ENCODE measurements at regions not wholly inside any gene's neighbourhood (a gene's known extent, or its start where the extent isn't known, plus 50 kb on each side); places are given as distances from the start of the nearest gene placed in this dataset.
"Not testable (repeated sequence)": the region's sequence is repeated elsewhere in the genome, so short reads cannot be mapped to it uniquely, and the experiment has no call there.

DNA sequence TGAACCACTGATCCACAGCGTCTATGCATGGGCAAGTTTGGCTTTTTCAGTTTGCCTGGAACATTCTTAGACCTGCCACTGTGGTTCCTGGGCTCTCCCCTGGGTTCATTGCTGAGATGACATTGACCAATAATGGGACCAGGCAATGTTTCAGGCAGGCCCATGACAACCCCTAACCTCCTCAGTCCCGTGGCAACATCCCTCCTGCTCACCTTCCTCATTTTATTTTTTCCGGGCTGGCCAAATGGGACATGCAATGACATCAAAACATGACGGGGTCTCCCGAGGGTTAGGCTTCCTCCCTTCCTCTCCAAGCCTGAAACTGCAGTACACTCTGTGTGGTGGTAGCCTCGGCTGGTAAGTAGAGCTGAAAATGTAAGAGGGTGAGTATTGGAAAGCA lies 234.0 kb upstream of the RREB1 start:
- no peak for DNase-seq

GRCh38 chr6:6875818-6876470 lies 231.8 kb upstream of the RREB1 start:
- no peak for DNase-seq

GRCh38 chr6:6877792-6878191 lies 230.0 kb upstream of the RREB1 start:
- DNase-seq, result not testable (repeated sequence)

- DNase-seq, result no peak
Observed at GRCh38 chr6:6878887-6879585, 228.7 kb upstream of the RREB1 start.

- not testable (repeated sequence) for DNase-seq
Observed at GRCh38 chr6:6879586-6879974, 228.2 kb upstream of the RREB1 start.

GRCh38 chr6:6880745-6881437 lies 226.9 kb upstream of the RREB1 start:
- DNase-seq, result no peak

DNA sequence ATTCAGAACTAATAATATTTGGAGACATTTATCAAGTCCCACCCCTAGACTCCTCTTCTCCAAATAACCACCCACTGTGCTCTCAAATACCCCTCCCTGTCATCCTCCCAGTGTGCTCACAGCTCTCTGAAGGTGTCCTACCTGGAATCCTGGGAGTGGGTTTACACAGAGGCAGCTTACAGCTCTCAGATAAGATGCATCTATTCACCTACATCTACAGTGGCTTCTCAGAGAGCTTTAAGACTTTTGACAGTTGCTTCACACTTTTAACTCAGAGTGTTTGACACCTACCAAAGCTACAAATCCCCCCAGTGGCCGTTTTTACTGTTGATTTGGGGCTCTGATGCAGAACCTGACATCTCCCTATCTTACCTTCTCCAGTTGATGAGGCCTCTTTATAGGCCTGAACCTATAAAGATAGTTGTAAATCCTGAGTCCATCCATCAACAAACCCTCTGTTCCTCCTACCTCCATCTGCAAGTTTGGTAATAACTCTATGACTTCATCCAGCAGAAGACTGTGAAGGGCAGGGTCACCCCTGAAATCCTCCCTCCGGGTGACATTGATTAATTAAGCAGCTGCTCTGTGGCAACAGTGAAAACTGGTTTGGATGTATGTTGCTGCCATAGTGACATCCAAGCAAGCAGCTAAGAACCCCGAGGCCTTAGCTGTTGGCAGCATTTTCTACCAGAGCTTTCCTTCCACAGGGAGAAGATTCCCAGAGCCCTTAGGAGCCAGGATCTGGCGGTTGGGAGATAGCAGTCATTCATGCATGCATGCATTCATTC lies 226.1 kb upstream of the RREB1 start:
- DNase-seq, result no peak

DNA sequence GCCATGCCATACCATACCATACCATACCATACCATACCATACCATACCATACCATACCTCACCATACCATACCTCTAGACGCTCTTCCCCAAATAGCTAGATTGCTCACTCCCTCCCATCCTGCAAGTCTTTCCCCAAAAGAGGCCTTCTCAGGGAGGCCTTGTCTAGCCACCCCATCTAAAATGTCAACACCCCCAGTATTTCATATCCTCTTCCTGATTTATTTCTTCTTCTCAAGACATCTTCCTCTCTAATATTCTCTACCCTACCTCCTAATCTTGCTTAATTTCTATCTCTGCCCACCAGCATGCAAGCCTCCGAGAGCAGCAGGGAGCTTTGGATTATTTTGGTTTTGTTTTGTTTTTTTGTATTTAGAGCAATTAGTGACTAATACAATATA lies 225.2 kb upstream of the RREB1 start:
- DNase-seq, result no peak

- no peak for DNase-seq
Observed at GRCh38 chr6:6883011-6883410, 224.8 kb upstream of the RREB1 start.

DNA sequence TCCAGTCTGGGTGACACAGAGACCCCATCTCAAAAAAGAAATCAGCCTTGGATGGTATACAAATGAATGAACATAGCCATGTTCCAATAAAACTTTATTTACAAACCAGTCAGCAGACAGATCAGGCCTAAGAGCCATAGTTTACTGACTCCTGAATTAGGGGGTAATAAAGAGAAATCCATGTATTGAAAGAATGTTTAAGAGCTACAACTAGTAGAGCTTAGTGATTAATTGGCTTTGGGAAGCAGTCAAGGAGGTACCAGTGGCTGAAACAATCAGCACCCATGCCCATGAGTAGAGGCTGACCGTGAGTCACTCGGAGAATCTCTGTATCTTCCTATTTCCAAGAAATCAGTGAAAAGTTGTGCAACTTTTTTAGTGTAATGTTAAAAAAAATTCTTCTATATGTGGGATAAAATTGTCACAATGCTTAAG lies 223.6 kb upstream of the RREB1 start:
- DNase-seq, result no peak

GRCh38 chr6:6884916-6885315 lies 222.8 kb upstream of the RREB1 start:
- no peak for DNase-seq

DNA sequence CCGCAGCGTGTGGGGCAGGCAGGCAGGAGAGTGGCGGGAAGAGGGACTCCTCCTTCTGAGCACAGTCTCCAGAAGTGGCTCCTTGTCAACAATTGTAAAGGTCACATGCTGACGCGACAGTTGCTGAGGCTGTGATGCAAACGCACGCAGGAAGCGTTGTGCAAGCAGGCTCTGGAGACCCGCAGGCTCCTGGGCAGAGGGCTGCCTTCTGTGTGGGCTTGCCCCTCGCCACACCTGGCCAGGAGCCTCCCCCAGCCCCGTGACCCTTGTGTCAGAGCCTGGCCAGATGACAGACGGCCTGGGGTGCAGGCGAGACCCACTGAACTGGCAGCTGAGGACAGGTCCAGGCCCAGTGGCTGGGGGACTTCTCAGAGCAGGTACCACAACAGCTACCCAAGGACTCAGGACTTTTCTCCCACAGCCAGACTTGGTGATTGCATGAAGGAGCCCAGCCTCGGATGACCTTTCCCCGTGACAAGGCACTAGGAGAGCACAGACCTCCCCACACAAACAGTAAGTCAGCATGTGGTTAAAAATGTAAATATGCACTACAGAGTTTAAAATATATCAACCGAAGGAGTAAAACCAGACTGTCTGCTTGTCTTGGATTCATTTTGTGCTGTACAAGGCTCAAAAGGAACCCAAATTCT lies 222.1 kb upstream of the RREB1 start:
- no peak for DNase-seq

DNA sequence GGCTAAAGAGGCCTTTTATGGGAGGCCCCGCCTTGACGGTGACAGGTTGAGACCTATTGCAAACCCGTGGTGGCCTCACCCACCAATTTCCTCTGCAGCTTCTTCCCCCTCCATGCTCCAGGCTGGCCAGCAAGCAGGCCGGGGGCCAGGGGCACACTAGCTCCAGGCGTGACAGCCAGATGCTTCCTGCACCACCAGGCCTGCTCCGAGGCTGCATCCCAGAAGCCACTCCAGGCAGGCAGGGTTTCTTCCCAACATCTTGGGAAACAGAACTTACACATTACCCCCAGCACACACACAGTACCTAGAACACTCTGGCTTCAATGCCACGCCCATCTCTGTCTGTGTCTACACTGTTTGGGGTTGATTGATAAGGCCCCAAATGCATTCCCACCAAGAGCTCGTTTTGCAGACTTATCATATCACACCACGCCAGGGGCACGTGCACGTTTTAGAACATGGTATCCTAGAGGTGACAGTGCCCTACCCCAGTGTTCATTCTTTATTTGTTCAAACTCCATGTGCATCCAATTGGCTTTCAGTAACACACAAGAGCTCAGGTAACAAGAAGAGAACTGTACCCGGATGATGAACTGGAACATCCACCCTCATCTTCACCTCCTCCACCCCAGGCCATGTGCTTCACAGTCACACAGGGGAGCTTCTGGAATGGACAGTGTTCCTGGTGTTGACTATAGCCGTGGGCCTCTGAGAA lies 221.4 kb upstream of the RREB1 start:
- DNase-seq, result no peak

- DNase-seq, result no peak
Observed at GRCh38 chr6:6886886-6887285, 220.9 kb upstream of the RREB1 start.

GRCh38 chr6:6889601-6890000 lies 218.2 kb upstream of the RREB1 start:
- no peak for DNase-seq

DNA sequence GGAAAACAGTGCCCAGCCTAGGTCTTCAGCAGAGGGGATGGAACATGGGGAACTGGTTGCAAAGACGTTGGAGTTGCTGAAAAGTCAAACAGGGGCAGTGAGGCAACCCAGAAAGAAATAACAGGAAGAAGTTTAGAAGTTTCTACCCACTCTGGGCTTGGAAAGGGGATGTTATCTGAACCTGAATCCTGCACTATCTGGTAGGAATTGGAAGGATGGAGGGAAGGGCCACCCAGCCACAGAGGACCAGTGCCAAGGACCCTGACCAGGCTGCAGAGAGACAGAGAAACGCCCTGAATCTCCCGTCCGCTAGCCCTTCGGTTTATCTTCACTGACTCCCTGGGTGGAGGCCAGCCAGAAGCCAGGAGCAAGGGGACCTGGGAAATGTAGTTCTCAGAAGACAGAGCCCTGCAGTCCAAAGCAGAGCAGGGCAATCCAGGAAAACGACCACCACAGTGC lies 217.3 kb upstream of the RREB1 start:
- DNase-seq, result no peak

GRCh38 chr6:6891125-6891721 lies 216.5 kb upstream of the RREB1 start:
- DNase-seq, result no peak

GRCh38 chr6:6891949-6892461 lies 215.8 kb upstream of the RREB1 start:
- no peak for DNase-seq

GRCh38 chr6:6892744-6893583 lies 214.8 kb upstream of the RREB1 start:
- DNase-seq, result no peak

GRCh38 chr6:6893701-6894100 lies 214.1 kb upstream of the RREB1 start:
- DNase-seq, result no peak

Measured in activated CD8-positive, alpha-beta memory T cell treated with anti-CD3 and anti-CD28 coated beads for 24 hours (primary cell).